Fibroblast of skin of left biceps (primary cell): ENCODE measurements at regions not wholly inside any gene's neighbourhood (a gene's known extent, or its start where the extent isn't known, plus 50 kb on each side); places are given as distances from the start of the nearest gene placed in this dataset.

Experiments used
- DNase-seq, 2 experiments: peaks; one replicate each; pipeline ENCODE4 v3.0.0-alpha.2; 2013; ENCODE audit warnings: low read depth in 2 of 2

GRCh38 chr12:93299262-93299846, 78.4 kb upstream of the NUDT4 start:
- DNase-seq, result no peak

GRCh38 chr12:93300611-93301021, 77.1 kb upstream of the NUDT4 start:
- no peak for DNase-seq

- DNase-seq, result no peak
Observed at GRCh38 chr12:93302331-93303229, 75.1 kb upstream of the NUDT4 start.

GRCh38 chr12:93306636-93307035, 71.1 kb upstream of the NUDT4 start:
- DNase-seq, result no peak

GRCh38 chr12:93308281-93308680, 69.4 kb upstream of the NUDT4 start:
- DNase-seq, result no peak

GRCh38 chr12:93311827-93312226, 65.9 kb upstream of the NUDT4 start:
- no peak for DNase-seq

- no peak for DNase-seq
Observed at GRCh38 chr12:93314177-93314497, 63.6 kb upstream of the NUDT4 start.

- DNase-seq, result no peak
Observed at GRCh38 chr12:93315385-93315906, 62.3 kb upstream of the NUDT4 start.

- DNase-seq, result no peak
Observed at GRCh38 chr12:93315907-93316622, 61.7 kb upstream of the NUDT4 start.

- DNase-seq, result no peak
Observed at GRCh38 chr12:93316623-93316971, 61.1 kb upstream of the NUDT4 start.

- DNase-seq, result no peak
Observed at GRCh38 chr12:93317227-93317626, 60.5 kb upstream of the NUDT4 start.

GRCh38 chr12:93318720-93319522, 58.8 kb upstream of the NUDT4 start:
- DNase-seq, result no peak

- DNase-seq, result no peak
Observed at GRCh38 chr12:93319523-93320050, 58.1 kb upstream of the NUDT4 start.

GRCh38 chr12:93322784-93323183, 54.9 kb upstream of the NUDT4 start:
- DNase-seq, result no peak

- no peak for DNase-seq
Observed at GRCh38 chr12:93323625-93324329, 53.9 kb upstream of the NUDT4 start.

GRCh38 chr12:93325855-93326254, 51.9 kb upstream of the NUDT4 start:
- DNase-seq, result no peak
